Progenitor cell of endocrine pancreas (in vitro differentiated cells): ENCODE measurements at regions not wholly inside any gene's neighbourhood (a gene's known extent, or its start where the extent isn't known, plus 50 kb on each side); places are given as distances from the start of the nearest gene placed in this dataset.
A peak's percentile ranks its signal among the peaks of the same experiment; 100 is the strongest.

ENCODE experiments used
- DNase-seq: peaks from one replicate; pipeline ENCODE4 v3.0.0; 2021; ENCODE audit warnings: low spot score; ENCODE audit not compliant: unreplicated experiment
- H3K27ac Mint-ChIP-seq: 2 replicates; pipeline ENCODE4 v1.8.0; 2021; ENCODE audit warnings: mild to moderate bottlenecking, moderate library complexity, mixed read lengths
- H3K27me3 Mint-ChIP-seq: 2 replicates; pipeline ENCODE4 v1.8.0; 2021; ENCODE audit warnings: mixed read lengths
- H3K36me3 Mint-ChIP-seq: 2 replicates; pipeline ENCODE4 v1.8.0; 2022; ENCODE audit warnings: mixed read lengths; ENCODE audit not compliant: insufficient read depth
- H3K4me1 Mint-ChIP-seq: 2 replicates; pipeline ENCODE4 v1.8.0; 2021; ENCODE audit warnings: low read depth, mixed read lengths
- H3K4me3 Mint-ChIP-seq: 2 replicates; pipeline ENCODE4 v1.8.0; 2021; ENCODE audit warnings: low read depth, mild to moderate bottlenecking, moderate library complexity, mixed read lengths
- H3K9me3 Mint-ChIP-seq: 2 replicates; pipeline ENCODE4 v1.8.0; 2021; ENCODE audit warnings: low read depth, mixed read lengths
- TF ChIP-seq, protein P1 (sequence below): fragments of 200-600 bp; sonication (generic); IDR thresholded peaks from one replicate; pipeline ENCODE4 v1.5.0; 2021; ENCODE audit warnings: antibody characterized with exemption, mild to moderate bottlenecking; ENCODE audit not compliant: unreplicated experiment

DNA sequence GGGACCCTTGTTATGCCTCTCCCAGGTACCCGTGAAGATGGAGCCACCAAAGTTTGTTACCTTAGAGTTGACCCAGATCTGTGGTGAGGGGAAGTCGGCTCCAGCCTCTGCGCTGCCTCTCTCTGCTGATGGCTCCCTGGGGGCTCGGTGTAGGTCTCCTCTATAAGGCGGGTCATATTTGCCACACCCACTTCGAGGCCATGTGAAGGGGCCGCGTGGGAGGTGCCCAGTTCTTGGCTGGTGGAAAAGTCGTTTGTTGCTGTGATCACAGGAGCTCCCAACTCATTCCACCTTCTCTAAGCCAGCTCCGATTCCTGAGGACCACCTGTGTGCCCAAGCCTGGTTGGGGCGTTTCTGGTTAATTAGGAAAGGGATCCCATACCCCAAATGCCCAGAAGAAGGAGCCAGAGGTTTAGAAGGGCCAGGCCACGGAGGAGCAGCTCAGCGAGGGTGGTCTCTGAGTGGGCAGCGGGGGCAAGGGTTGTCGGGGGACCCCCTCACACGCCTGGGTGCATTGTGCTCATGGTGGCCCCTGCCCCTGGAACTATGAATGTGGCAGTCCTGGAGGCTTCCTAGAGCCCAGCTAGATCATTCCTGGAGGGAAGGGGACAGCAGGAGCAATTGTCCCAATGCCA lies 296.5 kb downstream of the ZNF536 start:
- Mint-ChIP-seq H3K27ac (no peak overlapping the region), H3K4me1 (peaks cover 9% of the 10 kb centered on the region), H3K27me3 (peaks cover 38% of the 10 kb centered on the region), H3K36me3 (no peaks in the 10 kb centered on the region), H3K4me3 (no peak overlapping the region), H3K9me3 (no peaks in the 10 kb centered on the region)
- no peak for DNase-seq
- TF ChIP-seq, protein P1, sequence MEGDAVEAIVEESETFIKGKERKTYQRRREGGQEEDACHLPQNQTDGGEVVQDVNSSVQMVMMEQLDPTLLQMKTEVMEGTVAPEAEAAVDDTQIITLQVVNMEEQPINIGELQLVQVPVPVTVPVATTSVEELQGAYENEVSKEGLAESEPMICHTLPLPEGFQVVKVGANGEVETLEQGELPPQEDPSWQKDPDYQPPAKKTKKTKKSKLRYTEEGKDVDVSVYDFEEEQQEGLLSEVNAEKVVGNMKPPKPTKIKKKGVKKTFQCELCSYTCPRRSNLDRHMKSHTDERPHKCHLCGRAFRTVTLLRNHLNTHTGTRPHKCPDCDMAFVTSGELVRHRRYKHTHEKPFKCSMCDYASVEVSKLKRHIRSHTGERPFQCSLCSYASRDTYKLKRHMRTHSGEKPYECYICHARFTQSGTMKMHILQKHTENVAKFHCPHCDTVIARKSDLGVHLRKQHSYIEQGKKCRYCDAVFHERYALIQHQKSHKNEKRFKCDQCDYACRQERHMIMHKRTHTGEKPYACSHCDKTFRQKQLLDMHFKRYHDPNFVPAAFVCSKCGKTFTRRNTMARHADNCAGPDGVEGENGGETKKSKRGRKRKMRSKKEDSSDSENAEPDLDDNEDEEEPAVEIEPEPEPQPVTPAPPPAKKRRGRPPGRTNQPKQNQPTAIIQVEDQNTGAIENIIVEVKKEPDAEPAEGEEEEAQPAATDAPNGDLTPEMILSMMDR, result no peak

- TF ChIP-seq, protein P1, result no peak
- Mint-ChIP-seq H3K4me1 (peaks cover 10% of the 10 kb centered on the region), H3K9me3 (no peaks in the 10 kb centered on the region), H3K27me3 (peaks cover 33% of the 10 kb centered on the region), H3K27ac (no peak overlapping the region), H3K36me3 (no peaks in the 10 kb centered on the region), H3K4me3 (no peak overlapping the region)
- DNase-seq, result no peak
Observed at GRCh38 chr19:30667746-30668145, 295.6 kb downstream of the ZNF536 start.

DNA sequence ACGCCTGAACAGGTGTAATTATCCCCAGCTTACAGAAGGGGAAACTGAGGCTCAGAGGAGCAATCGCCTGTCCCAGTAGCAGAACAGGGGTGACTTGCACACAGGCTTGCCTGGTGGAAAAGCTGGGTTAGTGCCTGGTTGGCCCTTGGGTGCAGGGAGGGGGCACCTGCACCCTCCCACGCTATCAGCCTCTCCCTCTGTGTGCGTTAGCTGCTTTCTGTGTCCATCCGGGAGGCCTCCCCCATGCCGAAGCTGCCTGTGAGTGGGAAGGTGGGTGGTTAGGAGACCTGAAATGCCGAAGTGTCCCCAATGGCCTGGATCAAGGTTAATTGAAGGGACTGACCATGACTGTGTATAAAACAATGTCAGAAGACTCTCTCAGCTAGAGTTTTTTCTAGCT lies 295.0 kb downstream of the ZNF536 start:
- no peak overlapping the region for H3K27ac Mint-ChIP-seq
- no peaks in the 10 kb centered on the region for H3K9me3 Mint-ChIP-seq
- H3K36me3 Mint-ChIP-seq, result no peaks in the 10 kb centered on the region
- peaks cover 29% of the 10 kb centered on the region for H3K27me3 Mint-ChIP-seq
- H3K4me1 Mint-ChIP-seq, result peaks cover 15% of the 10 kb centered on the region
- no peak for DNase-seq
- TF ChIP-seq, protein P1, result no peak
- no peak overlapping the region for H3K4me3 Mint-ChIP-seq

DNA sequence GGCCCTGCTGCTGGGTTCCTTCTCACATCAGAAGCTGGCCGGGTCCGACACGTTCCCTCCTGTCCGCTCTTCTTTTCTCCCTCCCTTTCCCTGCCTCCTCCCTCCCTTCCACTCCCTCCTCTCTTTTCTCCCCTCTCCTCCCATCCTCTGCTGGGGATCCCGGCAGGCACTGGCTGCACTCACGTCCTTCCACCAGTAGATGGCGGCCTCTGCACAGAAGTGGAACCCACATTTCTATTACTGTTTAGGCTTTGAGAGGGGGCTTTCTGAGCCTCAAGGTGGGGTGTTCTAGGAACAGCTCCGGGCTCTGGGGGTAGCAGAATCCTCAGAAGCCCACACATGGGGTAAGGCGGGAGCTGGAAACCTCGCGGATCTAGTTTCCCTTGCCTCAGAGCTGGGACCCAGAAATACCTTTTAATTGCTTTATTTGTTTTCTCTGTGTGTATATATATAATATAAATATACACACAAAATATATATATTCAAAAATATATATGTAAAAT lies 294.2 kb downstream of the ZNF536 start:
- TF ChIP-seq, protein P1, result peak; percentile 93
- Mint-ChIP-seq H3K27ac (no peak overlapping the region), H3K36me3 (no peaks in the 10 kb centered on the region), H3K4me1 (peaks cover 17% of the 10 kb centered on the region), H3K4me3 (no peak overlapping the region), H3K27me3 (peaks cover 25% of the 10 kb centered on the region), H3K9me3 (no peaks in the 10 kb centered on the region)
- DNase-seq, result peak; percentile 60

GRCh38 chr19:30665449-30665848 lies 293.3 kb downstream of the ZNF536 start:
- H3K36me3 Mint-ChIP-seq, result no peaks in the 10 kb centered on the region
- peaks cover 17% of the 10 kb centered on the region for H3K4me1 Mint-ChIP-seq
- no peak overlapping the region for H3K4me3 Mint-ChIP-seq
- H3K27me3 Mint-ChIP-seq, result peaks cover 17% of the 10 kb centered on the region
- TF ChIP-seq, protein P1, result no peak
- DNase-seq, result no peak
- H3K27ac Mint-ChIP-seq, result no peak overlapping the region
- no peaks in the 10 kb centered on the region for H3K9me3 Mint-ChIP-seq
